HG03135 (cell line): ENCODE measurements at regions not wholly inside any gene's neighbourhood (a gene's known extent, or its start where the extent isn't known, plus 50 kb on each side); places are given as distances from the start of the nearest gene placed in this dataset.
A peak's percentile ranks its signal among the peaks of the same experiment; 100 is the strongest.

Source experiments
- ATAC-seq: cut with Tn5 transposase; IDR thresholded peaks from one replicate; pipeline ENCODE4 v1.9.1; 2021; ENCODE audit warnings: mild to moderate bottlenecking, moderate library complexity; ENCODE audit not compliant: unreplicated experiment

DNA sequence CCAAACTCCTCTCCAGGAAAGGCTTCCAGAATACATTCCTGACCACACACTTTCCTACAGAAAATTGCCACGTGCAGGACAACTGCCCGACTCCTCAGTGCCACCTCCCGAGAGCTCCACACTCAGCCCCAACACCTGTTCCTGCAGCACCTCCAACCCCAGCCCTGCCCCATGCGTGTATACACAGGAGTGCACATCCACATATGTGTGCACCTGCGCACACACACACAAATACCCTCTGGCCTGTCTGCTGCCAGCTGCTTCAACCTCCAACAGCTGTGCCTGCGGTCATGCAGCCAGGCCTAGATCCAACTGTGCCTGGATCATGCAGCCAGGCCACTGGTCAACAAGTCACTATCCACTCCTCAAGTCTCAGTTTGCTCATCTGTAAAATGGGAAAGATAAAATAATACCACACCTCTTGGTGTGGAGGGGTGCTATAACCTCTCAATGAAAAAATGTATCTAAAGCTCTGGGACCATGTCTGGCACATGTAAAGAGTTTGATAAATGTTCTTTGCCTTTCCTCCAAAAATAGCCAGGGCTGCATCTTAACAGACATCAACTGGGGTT is 152.1 kb upstream of the ID2 start:
- ATAC-seq, result no peak

DNA sequence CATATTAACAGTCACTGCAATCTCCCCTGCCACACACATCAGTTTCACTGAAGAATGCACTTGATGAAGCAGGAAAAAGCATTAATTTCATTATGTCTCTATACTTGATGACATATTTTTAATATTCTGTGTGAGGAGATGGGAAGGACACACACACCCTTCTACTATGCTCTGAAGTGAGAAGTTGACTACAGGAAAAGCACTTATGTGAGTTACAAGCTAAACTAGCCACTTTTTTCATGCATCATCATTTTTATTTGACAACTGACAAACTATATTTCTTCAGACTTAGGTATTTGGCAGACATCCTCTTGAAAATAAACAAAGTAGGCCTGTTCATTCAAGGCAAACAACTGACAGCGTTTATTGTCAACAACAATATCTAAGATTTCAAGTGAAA is 150.4 kb upstream of the ID2 start:
- ATAC-seq, result no peak

DNA sequence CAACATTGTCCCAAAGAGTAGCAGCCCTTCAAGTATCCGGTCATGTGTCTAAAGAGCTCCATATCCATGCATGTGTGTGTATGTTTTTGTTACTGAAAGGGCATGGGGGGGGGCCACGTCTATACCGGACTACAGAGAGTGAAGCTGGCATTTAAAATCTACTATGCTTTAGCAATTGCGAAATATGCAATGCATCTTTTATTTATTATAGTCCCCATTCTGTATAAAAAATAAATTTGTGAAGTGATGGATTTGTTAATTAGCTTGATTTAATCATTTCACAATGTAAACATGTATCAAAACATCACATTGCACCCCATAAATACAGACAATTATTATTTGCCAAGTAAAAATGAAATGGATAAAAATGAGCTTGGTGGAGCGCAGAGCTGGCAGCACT is 149.4 kb upstream of the ID2 start:
- no peak for ATAC-seq

DNA sequence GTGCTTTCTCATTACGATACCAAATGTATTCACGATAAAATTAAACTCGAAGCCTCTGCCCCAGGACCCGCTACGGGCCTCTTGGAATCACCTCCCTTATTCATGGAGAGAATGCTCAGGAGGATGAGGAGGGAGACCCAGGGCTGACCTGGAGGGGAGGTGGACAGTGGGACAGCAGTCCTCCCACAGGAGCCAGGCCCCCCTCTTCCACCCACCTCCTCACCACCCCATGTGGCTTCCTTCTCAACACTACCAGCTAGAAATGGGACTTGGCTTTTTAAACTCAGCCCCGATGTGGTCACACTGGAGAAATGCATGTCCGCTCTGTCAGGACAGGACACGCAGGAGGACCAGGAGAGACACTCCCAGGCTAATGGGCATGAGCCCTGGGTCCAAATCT is 147.9 kb upstream of the ID2 start:
- no peak for ATAC-seq

DNA sequence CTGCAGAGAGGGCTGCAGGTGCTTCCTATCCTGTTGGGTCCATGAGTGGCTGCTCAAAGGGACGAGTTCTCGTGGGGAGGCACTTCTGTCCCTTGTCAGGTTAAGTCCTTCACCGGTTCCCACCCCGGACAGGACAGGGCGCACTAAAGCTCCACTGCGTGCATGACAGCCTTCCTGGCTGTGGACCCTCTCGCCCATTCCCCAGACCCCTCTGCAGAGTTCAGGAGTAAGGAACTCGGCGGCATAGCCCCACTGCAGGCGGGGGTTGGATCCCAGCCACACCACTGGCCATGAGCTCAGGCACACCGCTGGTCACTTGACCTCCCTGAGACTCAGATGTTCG is 147.5 kb upstream of the ID2 start:
- no peak for ATAC-seq

DNA sequence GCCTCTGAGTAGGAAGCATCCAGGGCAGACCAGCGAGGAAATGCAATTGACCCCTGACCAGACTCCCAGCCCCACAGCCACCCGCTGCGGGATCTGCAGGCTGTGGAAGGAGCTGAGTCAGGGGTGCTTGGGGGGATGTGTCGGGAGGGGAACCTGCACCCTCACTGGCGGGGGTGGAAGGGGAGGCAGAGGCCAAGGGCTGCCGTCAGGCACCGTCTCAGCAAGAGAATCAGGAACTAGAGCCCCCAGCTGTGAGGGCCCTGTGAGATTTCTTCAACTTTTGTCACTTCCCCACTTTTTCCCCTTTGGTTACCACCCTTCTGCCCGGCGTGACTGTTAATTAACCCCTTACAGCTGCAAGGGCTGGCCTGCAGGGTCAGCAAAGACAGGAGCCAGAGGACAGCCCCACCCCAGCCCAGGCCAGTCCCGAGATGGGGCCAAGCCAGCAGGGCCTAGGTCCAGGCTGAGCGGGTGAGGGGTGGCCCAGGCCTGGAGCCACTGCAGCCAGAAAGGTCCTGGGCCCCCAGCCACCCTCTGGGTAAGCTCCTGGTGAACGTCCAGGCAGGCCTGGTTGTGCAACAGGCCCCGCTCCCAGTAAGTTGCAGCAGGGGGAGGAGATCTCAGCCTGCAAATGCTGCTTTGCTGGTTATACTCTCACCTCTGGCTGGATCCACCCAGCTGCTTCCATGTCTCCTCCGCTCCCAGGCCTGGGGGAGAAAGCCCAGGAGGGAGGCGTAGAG is 147.0 kb upstream of the ID2 start:
- no peak for ATAC-seq

DNA sequence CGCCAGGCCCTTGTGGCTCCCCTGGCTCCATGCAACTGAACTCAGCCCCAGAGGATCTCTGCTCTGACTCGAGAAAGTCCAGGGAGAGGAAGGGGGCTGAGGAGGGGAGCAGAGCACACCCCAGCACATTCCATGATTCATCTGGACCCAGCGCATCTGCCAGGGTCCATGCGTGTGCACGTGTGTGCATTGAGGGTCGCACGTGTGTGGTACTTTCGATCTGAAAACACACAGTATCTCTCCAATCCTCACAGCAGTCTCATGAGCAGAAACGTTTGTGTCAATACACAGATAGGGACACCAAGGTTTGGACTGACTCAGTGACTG is 146.4 kb upstream of the ID2 start:
- no peak for ATAC-seq

DNA sequence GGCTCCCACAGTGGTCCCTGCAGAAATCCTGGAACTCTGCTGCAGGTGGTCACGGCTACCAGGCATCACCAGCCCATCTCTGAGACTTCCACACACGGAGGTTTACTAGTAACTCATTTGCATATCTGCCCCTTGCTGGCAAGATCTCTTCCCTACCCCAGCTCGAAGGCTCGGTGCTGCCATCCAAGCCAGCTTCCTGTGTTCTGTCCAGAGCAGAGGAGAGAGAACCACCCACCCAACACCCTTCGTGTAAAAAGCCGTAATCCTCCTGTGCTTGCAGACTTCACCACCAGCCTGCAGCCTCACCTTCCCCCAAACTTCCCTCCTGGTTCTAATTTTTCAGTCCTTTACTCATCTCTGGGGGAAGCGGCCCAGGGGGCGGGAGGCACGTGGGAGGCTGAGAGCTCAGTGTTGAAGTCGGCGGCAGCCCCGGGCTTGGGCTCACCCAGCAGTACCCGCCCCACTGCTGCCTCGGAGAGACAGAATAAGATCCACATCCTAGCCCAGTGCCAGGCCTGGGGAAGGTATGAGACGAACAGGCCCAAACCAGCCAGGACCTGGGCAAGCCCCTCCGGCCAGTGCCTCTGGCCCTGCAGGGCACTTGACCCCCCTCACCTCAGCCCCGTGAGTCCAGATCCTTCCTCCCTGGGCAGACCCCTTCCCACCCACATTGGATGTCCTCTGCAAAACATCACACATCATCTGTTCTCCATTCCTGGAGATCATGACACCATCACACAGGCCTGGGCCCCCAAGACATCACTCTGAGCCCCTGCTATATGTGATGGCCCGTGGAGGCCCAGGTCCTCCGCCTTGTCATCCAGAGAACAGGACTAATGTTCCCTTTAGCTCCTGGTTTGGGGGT is 145.8 kb upstream of the ID2 start:
- no peak for ATAC-seq

DNA sequence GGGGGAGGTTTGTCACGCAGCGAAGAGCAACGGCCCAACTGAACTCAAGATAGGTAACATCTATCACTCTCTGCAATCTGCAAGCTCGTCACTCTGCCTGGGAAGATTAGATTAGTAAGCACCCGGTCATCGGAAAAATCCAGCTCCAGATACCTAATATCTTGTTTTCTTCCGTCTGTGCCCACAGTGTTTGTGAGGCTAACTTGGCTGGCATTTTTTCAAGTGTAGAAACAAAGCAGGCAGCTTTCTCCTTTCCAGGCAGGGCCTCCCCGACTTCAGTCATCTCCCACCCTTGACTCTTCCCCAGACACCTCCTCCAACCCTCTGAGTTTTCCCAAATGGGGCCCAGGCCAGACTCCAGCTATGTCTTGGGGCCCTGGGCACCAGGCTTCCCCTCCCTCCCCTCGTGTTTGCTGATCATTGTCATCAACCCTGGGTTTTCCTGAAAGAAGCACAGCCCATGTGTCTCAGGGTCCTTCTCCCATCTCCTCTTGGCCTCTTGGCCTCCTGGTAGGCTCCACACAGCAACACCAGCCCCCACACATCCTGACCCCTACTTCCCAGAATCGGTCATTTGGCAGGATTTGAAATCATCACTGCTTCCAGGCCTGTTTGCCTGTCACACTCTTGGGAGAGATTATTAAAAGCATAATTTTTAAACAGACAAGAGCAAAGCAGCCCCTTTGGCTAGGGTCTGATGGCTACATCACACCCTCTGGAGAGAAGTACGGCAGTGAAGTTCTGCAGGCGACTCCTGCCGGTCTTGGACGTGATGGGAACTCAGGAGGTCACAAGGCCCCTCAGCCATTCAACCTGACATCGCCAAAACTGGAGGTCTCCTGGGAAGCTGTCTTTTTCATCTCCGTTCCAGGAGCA is 144.9 kb upstream of the ID2 start:
- ATAC-seq, result no peak

DNA sequence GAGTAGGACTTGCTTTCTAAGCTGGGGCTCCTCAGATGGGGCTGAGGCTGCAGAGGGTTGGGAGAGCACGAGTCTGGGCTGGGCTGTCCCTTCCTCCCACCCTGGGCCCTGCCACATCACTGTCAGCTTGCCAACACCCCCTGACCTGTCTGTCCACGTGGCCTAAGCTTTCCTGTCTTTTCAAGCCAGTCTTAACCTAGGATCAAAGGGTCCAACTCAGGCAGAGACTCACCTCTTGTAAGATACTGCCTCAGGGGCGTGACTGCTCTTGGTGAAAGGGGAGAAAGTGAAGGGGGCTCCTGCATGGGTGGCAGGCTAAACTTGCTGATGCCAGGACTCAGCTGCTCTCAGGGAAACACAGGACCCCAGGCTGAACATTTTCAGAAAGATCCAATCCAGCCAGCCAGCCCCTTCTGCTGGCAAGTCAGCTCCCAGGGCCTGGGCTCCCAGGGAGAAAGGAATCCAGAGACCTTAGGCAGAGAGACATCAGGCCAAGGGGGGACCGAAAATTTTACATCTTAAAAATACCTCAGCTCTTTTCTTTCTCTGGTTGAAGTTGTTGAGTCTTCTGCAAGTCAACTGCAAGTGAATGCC is 144.2 kb upstream of the ID2 start:
- no peak for ATAC-seq

DNA sequence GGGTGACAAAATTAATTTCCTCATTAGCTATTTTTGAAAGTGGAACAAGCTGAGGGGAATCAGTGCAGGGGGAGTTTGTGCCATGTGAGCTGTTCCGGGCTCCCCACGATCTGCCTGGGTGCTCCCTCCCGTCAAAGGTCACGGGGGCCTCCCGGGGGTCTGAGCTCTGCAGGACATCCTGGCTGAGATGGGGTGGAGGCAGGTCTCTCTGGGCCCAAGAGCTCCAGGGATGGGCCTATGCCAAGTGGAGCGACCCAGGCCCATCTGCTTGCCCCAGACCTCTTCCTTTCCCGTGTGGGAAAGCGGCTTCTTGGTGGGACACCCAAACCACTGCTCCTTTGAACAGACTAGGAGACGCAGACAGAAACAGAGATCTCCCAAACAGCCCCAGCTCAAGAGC is 143.3 kb upstream of the ID2 start:
- ATAC-seq, result no peak

DNA sequence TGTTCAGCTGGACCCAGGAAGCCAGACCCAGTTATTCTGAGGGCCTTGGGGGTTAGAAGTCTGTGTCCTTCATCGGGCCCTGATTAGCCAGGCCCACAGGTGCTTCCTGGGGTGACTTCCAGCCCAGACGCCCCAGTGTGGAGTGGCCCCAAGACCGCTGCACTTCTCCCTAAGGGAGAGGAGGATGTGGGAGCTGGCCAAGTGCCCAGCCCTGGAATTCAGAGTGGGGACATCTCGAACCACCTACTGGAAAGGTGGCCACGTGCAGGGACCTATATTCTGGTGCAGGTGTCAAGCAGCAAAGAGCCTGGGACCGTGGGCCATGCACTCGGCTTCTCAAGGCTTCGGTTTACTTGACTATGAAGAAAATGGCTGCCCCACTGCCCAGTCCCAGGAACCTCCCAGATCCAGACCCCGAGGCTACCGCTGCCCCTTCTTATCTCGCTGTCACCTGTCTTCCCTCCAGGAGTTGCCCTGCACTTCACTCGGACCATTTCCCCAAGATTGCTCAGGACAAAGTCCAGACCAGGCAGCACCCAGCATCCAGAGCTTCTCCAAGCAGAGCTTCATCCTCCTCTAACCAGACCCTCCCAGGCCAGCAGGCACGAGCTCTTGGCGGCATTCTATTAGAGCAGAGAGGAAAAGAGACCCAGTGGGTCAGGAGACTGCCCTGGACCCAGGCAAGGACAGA is 142.8 kb upstream of the ID2 start:
- no peak for ATAC-seq

DNA sequence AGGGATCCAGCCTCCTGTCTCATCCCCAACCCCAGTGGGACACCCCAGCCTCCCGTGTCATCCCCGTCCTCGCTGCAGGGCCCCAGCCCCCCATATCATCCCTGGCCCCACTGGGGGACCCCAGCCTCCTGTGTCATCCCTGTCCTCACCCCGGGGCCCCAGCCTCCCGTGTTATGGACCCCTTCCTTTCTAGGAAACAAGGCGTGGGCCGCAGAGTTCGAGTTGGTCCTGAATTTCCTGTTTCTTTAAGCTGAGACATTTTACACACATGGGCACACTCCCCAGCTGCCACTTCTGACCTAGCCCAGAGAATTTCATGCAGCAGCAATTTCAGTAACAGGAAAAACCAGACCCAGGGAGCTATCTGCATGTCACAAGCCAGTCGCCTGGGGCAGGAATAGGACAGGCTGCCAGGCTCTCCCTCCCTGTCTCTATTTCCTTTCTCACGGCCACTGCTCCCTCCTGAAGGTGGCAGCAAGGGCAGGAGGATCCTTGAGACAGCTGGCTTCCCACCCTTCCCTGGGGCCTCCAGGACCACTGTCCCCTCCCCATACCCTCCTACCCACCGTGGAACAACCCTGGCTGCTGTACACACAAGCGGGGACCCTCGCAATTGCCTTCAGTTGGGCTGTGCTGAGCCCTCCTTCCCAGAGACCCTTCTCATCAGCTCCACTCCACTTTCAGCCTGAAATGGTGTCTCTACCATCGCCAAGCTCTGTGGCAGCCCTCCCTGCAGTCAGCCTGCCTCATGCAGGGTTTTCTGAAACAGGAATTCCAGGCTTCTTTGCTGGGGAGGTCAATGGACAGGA is 141.9 kb upstream of the ID2 start:
- ATAC-seq, result no peak

DNA sequence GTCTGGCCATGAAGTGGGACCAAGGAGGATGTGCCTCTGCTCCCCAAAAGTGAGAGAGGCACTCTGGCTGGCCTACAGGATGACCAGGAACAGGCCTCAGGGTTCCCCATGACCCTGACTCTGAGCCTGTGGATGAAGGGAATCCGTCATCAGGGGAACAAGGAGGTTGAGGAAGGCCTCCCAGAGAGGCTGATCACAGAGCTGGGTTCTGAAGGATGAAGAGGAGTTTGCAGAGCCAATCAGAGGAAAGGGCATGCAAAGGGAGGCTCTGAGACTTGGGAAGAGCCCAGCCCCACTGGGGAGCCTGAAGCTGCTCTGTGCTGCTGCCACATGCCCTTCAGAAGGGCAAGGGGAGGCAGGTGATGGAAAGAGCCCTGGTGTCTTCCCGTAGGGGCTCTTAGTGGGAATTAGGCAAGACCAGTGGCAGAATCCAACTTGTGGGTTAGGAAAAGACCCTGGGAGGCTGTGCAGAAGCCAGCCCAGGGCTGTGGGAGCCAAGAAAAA is 141.3 kb upstream of the ID2 start:
- no peak for ATAC-seq

DNA sequence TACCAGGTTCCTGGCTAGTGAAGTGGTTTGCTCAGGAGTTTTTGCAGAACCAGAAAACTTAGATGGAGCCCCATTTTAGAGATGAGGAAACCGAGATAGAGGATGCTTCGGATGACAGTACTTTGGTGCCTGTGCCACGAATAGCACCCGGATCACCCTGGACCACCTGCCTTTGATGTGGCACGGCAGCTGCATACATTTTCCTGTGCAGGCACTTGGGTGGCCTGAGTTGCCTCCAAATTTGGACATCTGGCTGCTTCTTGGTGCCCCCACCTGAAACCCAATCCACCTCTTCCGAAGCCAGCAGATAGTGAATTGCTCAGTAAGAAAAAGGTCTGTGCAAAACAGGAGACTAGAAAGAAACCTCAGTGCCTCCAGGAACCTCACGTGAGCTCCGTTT is 140.6 kb upstream of the ID2 start:
- no peak for ATAC-seq

DNA sequence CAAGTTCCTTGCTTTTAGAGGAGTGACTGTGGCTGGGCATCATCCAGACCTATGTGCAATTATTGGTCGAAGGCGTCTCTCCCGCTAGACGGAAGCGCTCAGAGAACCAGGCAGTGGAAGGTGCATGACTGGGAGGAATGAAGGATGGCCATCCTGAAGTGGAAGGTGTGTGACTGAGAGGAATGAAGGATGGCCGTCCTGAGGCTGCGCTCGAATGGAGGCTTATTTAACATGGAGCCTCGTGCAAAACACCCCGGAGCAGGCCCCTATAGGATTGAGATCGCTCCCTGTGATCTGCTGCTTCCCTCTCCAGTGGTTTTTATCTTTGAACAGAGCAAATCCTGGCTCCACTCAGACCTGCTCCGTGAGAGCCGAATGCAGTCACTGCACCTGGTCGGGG is 140.2 kb upstream of the ID2 start:
- no peak for ATAC-seq

DNA sequence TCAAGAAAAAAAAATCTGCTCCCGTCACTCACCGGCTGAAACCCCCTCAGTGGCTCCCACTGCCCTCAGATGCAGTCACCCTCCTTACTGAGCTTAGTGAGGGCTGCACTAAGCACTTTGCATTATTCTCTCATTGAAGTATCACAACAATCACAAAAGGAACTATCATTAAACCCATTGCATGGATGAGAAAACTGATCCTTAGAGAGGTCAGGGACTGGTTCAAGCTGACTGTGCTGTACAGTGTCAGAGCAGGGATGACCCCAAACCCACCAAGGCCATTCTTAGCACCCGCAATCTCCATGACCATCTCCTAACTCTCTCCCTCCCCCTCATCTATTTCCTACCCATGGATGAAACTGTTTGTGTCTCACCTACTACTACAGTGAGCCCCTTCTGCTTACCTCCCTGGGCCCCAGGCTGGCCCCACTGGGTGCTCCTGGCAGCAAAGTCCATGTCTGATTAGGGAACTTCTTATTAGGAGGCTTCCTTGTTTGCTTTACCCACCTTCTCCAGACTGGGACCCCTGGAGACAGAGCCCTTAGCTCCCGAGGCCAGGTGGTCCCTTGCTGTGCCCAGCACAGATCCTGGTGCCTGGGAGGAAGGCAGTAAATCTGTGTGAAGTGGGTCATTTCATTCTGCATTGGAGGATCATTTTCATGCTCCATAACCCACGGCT is 139.3 kb upstream of the ID2 start:
- no peak for ATAC-seq

DNA sequence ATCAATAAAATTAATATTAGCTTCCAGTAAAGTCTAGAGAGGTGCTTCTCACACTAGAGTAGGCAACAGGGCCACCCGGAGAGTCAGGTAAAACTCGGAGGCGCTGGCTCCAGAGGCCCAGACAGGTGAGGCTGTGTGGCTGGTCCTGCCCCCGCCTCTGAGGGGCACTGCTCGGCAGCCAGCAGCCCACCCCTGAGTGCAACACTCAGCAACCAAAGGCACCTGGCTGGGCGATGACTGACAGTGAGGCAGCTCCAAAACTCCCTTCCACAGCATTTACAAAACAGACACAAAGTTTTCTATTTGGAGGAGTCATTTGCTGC is 138.8 kb upstream of the ID2 start:
- ATAC-seq, result peak; percentile 17
